ENCODE measurements at regions not wholly inside any gene's neighbourhood (a gene's known extent, or its start where the extent isn't known, plus 50 kb on each side); places are given as distances from the start of the nearest gene placed in this dataset.

GRCh38 chr11:116200564-116200963 lies 572.2 kb downstream of the BUD13 start:
- no peaks in the 10 kb centered on the region for H3K27me3 Mint-ChIP-seq (ENCODE audit: insufficient read depth, unreplicated experiment)
- H3K4me1 Mint-ChIP-seq (ENCODE audit: low read depth, unreplicated experiment) = peaks cover 24% of the 10 kb centered on the region
- H3K36me3 Mint-ChIP-seq (ENCODE audit: insufficient read depth, unreplicated experiment) = no peaks in the 10 kb centered on the region
- TF ChIP-seq CTCF (IDR thresholded peaks at IDR 0.05; ENCODE audit: insufficient read depth in 1 of 2, low read depth in 1 of 2, low read length in 1 of 2, severe bottlenecking in 1 of 2, unreplicated experiment in 1 of 2) = no peak
- H3K27ac Mint-ChIP-seq (ENCODE audit: unreplicated experiment) = no peak overlapping the region
- intact Hi-C loops (cut with micrococcal nuclease; ENCODE audit: unreplicated experiment) = no loop called here
- H3K9me3 Mint-ChIP-seq (ENCODE audit: unreplicated experiment) = peaks cover 12% of the 10 kb centered on the region
- H3K9me3 ChIP-seq = no peaks in the 10 kb centered on the region
- H3K4me3 ChIP-seq (ENCODE audit: low read depth, low read length) = no peak overlapping the region
- no peak for DNase-seq
- no peak overlapping the region for H3K4me3 Mint-ChIP-seq (ENCODE audit: unreplicated experiment)
- no peaks in the 10 kb centered on the region for H3K36me3 ChIP-seq (ENCODE audit: control insufficient read depth, insufficient read depth, low read length)
- CTCF ChIA-PET = interaction anchor here (0.7 kb wide), 1 partner anchor 23 kb away, joined by 3 read pairs; no protein-coding TSS in a partner anchor
- no peaks in the 10 kb centered on the region for H3K27me3 ChIP-seq (replicated peaks; ENCODE audit: control insufficient read depth, insufficient read depth, low read length)
- H3K4me1 ChIP-seq = peaks cover 12% of the 10 kb centered on the region
- no TSS peak for BruUV-seq (replicated peaks)
- POLR2A ChIA-PET = no interaction called here

GRCh38 chr11:116199182-116199581 lies 573.6 kb downstream of the BUD13 start:
- DNase-seq = no peak
- CTCF ChIA-PET = no interaction called here

GRCh38 chr11:116194156-116194904 lies 578.5 kb downstream of the BUD13 start:
- H3K36me3 Mint-ChIP-seq (ENCODE audit: insufficient read depth, unreplicated experiment) = peaks cover 12% of the 10 kb centered on the region

More at GRCh38 chr11:116199182-116199581, 573.6 kb downstream of the BUD13 start:
- POLR2A ChIA-PET = no interaction called here
- peak overlapping the region; percentile 12 for H3K27ac Mint-ChIP-seq (ENCODE audit: unreplicated experiment)
- no TSS peak for BruUV-seq (replicated peaks)
- H3K36me3 ChIP-seq (ENCODE audit: control insufficient read depth, insufficient read depth, low read length) = no peaks in the 10 kb centered on the region
- H3K9me3 Mint-ChIP-seq (ENCODE audit: unreplicated experiment) = peaks cover 12% of the 10 kb centered on the region
- no peaks in the 10 kb centered on the region for H3K27me3 ChIP-seq (replicated peaks; ENCODE audit: control insufficient read depth, insufficient read depth, low read length)
- H3K27me3 Mint-ChIP-seq (ENCODE audit: insufficient read depth, unreplicated experiment) = no peaks in the 10 kb centered on the region
- peaks cover 31% of the 10 kb centered on the region for H3K4me1 Mint-ChIP-seq (ENCODE audit: low read depth, unreplicated experiment)
- H3K9me3 ChIP-seq = no peaks in the 10 kb centered on the region
- H3K36me3 Mint-ChIP-seq (ENCODE audit: insufficient read depth, unreplicated experiment) = peaks cover 1% of the 10 kb centered on the region
- no peak overlapping the region for H3K4me3 Mint-ChIP-seq (ENCODE audit: unreplicated experiment)
- H3K4me1 ChIP-seq = peaks cover 26% of the 10 kb centered on the region
- intact Hi-C loops (cut with micrococcal nuclease; ENCODE audit: unreplicated experiment) = no loop called here
- H3K4me3 ChIP-seq (ENCODE audit: low read depth, low read length) = no peak overlapping the region
- no peak for TF ChIP-seq CTCF (IDR thresholded peaks at IDR 0.05; ENCODE audit: insufficient read depth in 1 of 2, low read depth in 1 of 2, low read length in 1 of 2, severe bottlenecking in 1 of 2, unreplicated experiment in 1 of 2)

More at GRCh38 chr11:116194156-116194904, 578.5 kb downstream of the BUD13 start:
- DNase-seq = peak; percentile 83 to 89
- ChIA-PET POLR2A (interaction anchor here (0.5 to 1.9 kb wide), 10 partner anchors 17 to 872 kb away, joined by 3 to 11 read pairs (median 6); no protein-coding TSS in a partner anchor), CTCF (interaction anchor here (0.6 to 2.1 kb wide), 11 partner anchors 13 to 705 kb away, joined by 3 to 13 read pairs (median 3); no protein-coding TSS in a partner anchor)
- H3K9me3 ChIP-seq = no peaks in the 10 kb centered on the region
- Mint-ChIP-seq H3K9me3 (ENCODE audit: unreplicated experiment) (peaks cover 12% of the 10 kb centered on the region), H3K27ac (ENCODE audit: unreplicated experiment) (peak overlapping the region; percentile 51), H3K4me1 (ENCODE audit: low read depth, unreplicated experiment) (peaks cover 34% of the 10 kb centered on the region), H3K27me3 (ENCODE audit: insufficient read depth, unreplicated experiment) (no peaks in the 10 kb centered on the region), H3K4me3 (ENCODE audit: unreplicated experiment) (peak overlapping the region; percentile 68)
- no peaks in the 10 kb centered on the region for H3K27me3 ChIP-seq (replicated peaks; ENCODE audit: control insufficient read depth, insufficient read depth, low read length)
- no peak for TF ChIP-seq CTCF (IDR thresholded peaks at IDR 0.05; ENCODE audit: insufficient read depth in 1 of 2, low read depth in 1 of 2, low read length in 1 of 2, severe bottlenecking in 1 of 2, unreplicated experiment in 1 of 2)
- intact Hi-C loops (cut with micrococcal nuclease; ENCODE audit: unreplicated experiment) = no loop called here
- peak overlapping the region; percentile 58 for H3K4me3 ChIP-seq (ENCODE audit: low read depth, low read length)
- no peaks in the 10 kb centered on the region for H3K36me3 ChIP-seq (ENCODE audit: control insufficient read depth, insufficient read depth, low read length)
- H3K4me1 ChIP-seq = peaks cover 35% of the 10 kb centered on the region
- BruUV-seq (replicated peaks) = TSS peak; percentile 60

Data from Caco-2 (cell line).